Kidney epithelial cell (primary cell): ENCODE measurements at regions not wholly inside any gene's neighbourhood (a gene's known extent, or its start where the extent isn't known, plus 50 kb on each side); places are given as distances from the start of the nearest gene placed in this dataset.

Experiments
- DNase-seq: peaks from one replicate; pipeline ENCODE4 v3.0.0-alpha.2; 2010; ENCODE audit warnings: low read depth
- H3K27me3 ChIP-seq: 2 replicates; pipeline ENCODE4 v1.6.0; 2011; ENCODE audit warnings: low read length; ENCODE audit not compliant: control insufficient read depth, insufficient read depth
- H3K36me3 ChIP-seq: 2 replicates; pipeline ENCODE4 v1.5.1; 2011; ENCODE audit warnings: low read length; ENCODE audit not compliant: control insufficient read depth, insufficient read depth
- H3K4me3 ChIP-seq: 2 replicates; pipeline ENCODE4 v1.5.1; 2011; ENCODE audit warnings: low read depth, mild to moderate bottlenecking, control low read depth, low read length
- CTCF ChIP-seq: IDR thresholded peaks from 2 replicates; pipeline ENCODE4 v1.5.1; 2011; ENCODE audit warnings: mild to moderate bottlenecking, moderate library complexity, low read length, control low read depth, inconsistent platforms; ENCODE audit not compliant: insufficient read depth, poor library complexity, severe bottlenecking

GRCh38 chr18:10201659-10202058 is 252.8 kb upstream of the APCDD1 start:
- Histone ChIP-seq H3K27me3 (no peaks in the 10 kb centered on the region), H3K36me3 (no peaks in the 10 kb centered on the region), H3K4me3 (no peak overlapping the region)
- DNase-seq: no peak
- no peak for TF ChIP-seq CTCF

- no peaks in the 10 kb centered on the region for H3K36me3 ChIP-seq
- H3K27me3 ChIP-seq: no peaks in the 10 kb centered on the region
- TF ChIP-seq CTCF: no peak
- DNase-seq: no peak
- no peak overlapping the region for H3K4me3 ChIP-seq
These were observed 251.6 kb upstream of the APCDD1 start for GRCh38 chr18:10202845-10203321.

GRCh38 chr18:10205151-10205550 is 249.3 kb upstream of the APCDD1 start:
- H3K4me3 ChIP-seq: no peak overlapping the region
- TF ChIP-seq CTCF: no peak
- H3K27me3 ChIP-seq: no peaks in the 10 kb centered on the region
- no peaks in the 10 kb centered on the region for H3K36me3 ChIP-seq
- no peak for DNase-seq

GRCh38 chr18:10207682-10208345 is 246.6 kb upstream of the APCDD1 start:
- no peak for DNase-seq
- Histone ChIP-seq H3K4me3 (no peak overlapping the region), H3K27me3 (no peaks in the 10 kb centered on the region), H3K36me3 (no peaks in the 10 kb centered on the region)
- no peak for TF ChIP-seq CTCF

- no peak overlapping the region for H3K4me3 ChIP-seq
- no peak for DNase-seq
- H3K27me3 ChIP-seq: no peaks in the 10 kb centered on the region
- H3K36me3 ChIP-seq: no peaks in the 10 kb centered on the region
- TF ChIP-seq CTCF: no peak
These were observed 245.1 kb upstream of the APCDD1 start for GRCh38 chr18:10209302-10209701.

- Histone ChIP-seq H3K27me3 (no peaks in the 10 kb centered on the region), H3K36me3 (no peaks in the 10 kb centered on the region), H3K4me3 (no peak overlapping the region)
- DNase-seq: no peak
- TF ChIP-seq CTCF: no peak
These were observed 244.3 kb upstream of the APCDD1 start for GRCh38 chr18:10210057-10210633.
